ENCODE measurements at regions not wholly inside any gene's neighbourhood (a gene's known extent, or its start where the extent isn't known, plus 50 kb on each side); places are given as distances from the start of the nearest gene placed in this dataset.

GRCh38 chr16:79421126-79421525 is 179.4 kb downstream of the MAF start:
- in situ Hi-C loops (cut with HindIII; ENCODE audit: low sequenced_read_pairs) = no loop called here
- TF ChIP-seq, protein P1, sequence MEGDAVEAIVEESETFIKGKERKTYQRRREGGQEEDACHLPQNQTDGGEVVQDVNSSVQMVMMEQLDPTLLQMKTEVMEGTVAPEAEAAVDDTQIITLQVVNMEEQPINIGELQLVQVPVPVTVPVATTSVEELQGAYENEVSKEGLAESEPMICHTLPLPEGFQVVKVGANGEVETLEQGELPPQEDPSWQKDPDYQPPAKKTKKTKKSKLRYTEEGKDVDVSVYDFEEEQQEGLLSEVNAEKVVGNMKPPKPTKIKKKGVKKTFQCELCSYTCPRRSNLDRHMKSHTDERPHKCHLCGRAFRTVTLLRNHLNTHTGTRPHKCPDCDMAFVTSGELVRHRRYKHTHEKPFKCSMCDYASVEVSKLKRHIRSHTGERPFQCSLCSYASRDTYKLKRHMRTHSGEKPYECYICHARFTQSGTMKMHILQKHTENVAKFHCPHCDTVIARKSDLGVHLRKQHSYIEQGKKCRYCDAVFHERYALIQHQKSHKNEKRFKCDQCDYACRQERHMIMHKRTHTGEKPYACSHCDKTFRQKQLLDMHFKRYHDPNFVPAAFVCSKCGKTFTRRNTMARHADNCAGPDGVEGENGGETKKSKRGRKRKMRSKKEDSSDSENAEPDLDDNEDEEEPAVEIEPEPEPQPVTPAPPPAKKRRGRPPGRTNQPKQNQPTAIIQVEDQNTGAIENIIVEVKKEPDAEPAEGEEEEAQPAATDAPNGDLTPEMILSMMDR (IDR thresholded peaks at IDR 0.05; ENCODE audit: low read depth, low read length) = no peak
- no peak overlapping the region for H3K4me3 ChIP-seq (ENCODE audit: low read depth, low read length)
- DNase-seq (ENCODE audit: low read depth, low spot score) = no peak

GRCh38 chr16:79420493-79420892 is 180.0 kb downstream of the MAF start:
- H3K4me3 ChIP-seq (ENCODE audit: low read depth, low read length) = no peak overlapping the region
- in situ Hi-C loops (cut with HindIII; ENCODE audit: low sequenced_read_pairs) = no loop called here
- no peak for DNase-seq (ENCODE audit: low read depth, low spot score)
- TF ChIP-seq, protein P1 (IDR thresholded peaks at IDR 0.05; ENCODE audit: low read depth, low read length) = no peak

DNA sequence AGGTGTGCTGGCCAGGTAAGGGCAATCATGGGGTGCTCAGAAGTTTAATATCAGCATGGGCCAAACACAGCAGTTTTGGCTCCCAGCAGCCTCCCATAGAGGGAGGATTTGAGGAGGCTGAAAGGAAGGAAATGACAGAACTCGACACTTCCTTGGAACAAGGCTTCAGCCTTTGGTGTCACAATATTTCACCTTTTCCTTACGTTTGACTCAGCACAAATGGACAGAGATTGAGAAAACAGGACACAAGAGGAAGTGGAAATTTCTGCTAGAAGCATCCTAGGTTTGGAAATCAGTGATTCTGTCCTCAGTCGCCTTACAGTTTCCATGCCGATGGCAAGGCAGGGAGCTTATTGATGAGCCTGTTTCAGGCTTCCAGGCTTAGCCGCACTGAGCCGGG is 181.4 kb downstream of the MAF start:
- in situ Hi-C loops (cut with HindIII; ENCODE audit: low sequenced_read_pairs) = no loop called here
- DNase-seq (ENCODE audit: low read depth, low spot score) = no peak
- no peak overlapping the region for H3K4me3 ChIP-seq (ENCODE audit: low read depth, low read length)
- TF ChIP-seq, protein P1 (IDR thresholded peaks at IDR 0.05; ENCODE audit: low read depth, low read length) = no peak

- TF ChIP-seq, protein P1 (IDR thresholded peaks at IDR 0.05; ENCODE audit: low read depth, low read length) = no peak
- no peak for DNase-seq (ENCODE audit: low read depth, low spot score)
- no peak overlapping the region for H3K4me3 ChIP-seq (ENCODE audit: low read depth, low read length)
- in situ Hi-C loops (cut with HindIII; ENCODE audit: low sequenced_read_pairs) = no loop called here
Observed at GRCh38 chr16:79417601-79418008, 182.9 kb downstream of the MAF start.

- in situ Hi-C loops (cut with HindIII; ENCODE audit: low sequenced_read_pairs) = no loop called here
- DNase-seq (ENCODE audit: low read depth, low spot score) = no peak
- no peak overlapping the region for H3K4me3 ChIP-seq (ENCODE audit: low read depth, low read length)
- TF ChIP-seq, protein P1 (IDR thresholded peaks at IDR 0.05; ENCODE audit: low read depth, low read length) = no peak
Observed at GRCh38 chr16:79415983-79416640, 184.4 kb downstream of the MAF start.

DNA sequence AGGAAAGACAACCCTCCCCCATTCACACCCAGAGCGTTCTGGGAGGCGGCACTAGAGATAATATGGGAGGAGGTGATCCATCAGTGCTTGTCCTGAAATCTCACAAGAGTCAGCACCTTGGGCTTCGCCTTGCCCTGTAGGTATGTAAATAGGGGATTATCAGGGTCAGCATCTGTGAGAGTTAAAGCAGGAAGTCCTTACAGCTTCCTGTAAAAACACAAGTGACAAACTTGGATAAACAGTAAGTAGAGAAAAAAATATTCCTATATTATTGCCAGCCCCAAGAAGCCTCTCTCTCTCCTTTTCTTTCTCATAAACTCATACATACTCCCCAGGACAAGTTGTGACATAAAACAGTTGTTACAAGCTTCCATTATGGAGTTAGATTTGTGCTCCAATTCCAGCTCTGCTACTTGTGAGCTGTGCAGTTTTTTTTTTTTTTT is 187.7 kb downstream of the MAF start:
- in situ Hi-C loops (cut with HindIII; ENCODE audit: low sequenced_read_pairs) = no loop called here
- no peak overlapping the region for H3K4me3 ChIP-seq (ENCODE audit: low read depth, low read length)
- DNase-seq (ENCODE audit: low read depth, low spot score) = no peak
- TF ChIP-seq, protein P1 (IDR thresholded peaks at IDR 0.05; ENCODE audit: low read depth, low read length) = no peak
